Cardiac muscle cell (in vitro differentiated cells and primary cell): ENCODE measurements at regions not wholly inside any gene's neighbourhood (a gene's known extent, or its start where the extent isn't known, plus 50 kb on each side); places are given as distances from the start of the nearest gene placed in this dataset.

Experiments used
- DNase-seq, 2 donors: peaks; one replicate each; pipeline versions ENCODE4 v3.0.0 to v3.0.0-alpha.2; 2010 to 2017; ENCODE audit warnings: low read depth in 1 of 2, low spot score in 1 of 2
- H3K27ac ChIP-seq: fragments of 200-600 bp; sonication (generic); 2 replicates; pipeline ENCODE4 v1.5.1; 2016
- H3K27me3 ChIP-seq: fragments of 200-600 bp; sonication (generic); 2 replicates; pipeline ENCODE4 v1.6.0; 2016; ENCODE audit warnings: control low read depth
- H3K36me3 ChIP-seq: fragments of 200-600 bp; sonication (generic); 2 replicates; pipeline ENCODE4 v1.5.1; 2016; ENCODE audit warnings: control low read depth
- H3K4me1 ChIP-seq: fragments of 200-600 bp; sonication (generic); 2 replicates; pipeline ENCODE4 v1.8.1; 2017; ENCODE audit warnings: low read depth, mild to moderate bottlenecking, mixed run types
- H3K4me3 ChIP-seq: fragments of 200-600 bp; sonication (generic); 2 replicates; pipeline ENCODE4 v1.5.1; 2016; ENCODE audit warnings: mild to moderate bottlenecking
- H3K9me3 ChIP-seq: fragments of 200-600 bp; sonication (generic); 2 replicates; pipeline ENCODE4 v1.5.1; 2017; ENCODE audit warnings: low read depth, mild to moderate bottlenecking, control low read depth
- CTCF ChIP-seq: IDR thresholded peaks from 2 replicates; pipeline ENCODE4 v1.5.1; 2012; ENCODE audit warnings: low read depth, mild to moderate bottlenecking, low read length

- no peak overlapping the region for H3K27ac ChIP-seq
- no peak for DNase-seq
- no peak for TF ChIP-seq CTCF
- no peak overlapping the region for H3K4me3 ChIP-seq
- H3K9me3 ChIP-seq, result no peaks in the 10 kb centered on the region
- H3K36me3 ChIP-seq, result no peaks in the 10 kb centered on the region
- H3K27me3 ChIP-seq, result no peaks in the 10 kb centered on the region
- peaks cover 12% of the 10 kb centered on the region for H3K4me1 ChIP-seq
These were observed 492.4 kb upstream of the STEAP1 start for GRCh38 chr7:89661876-89662275.

- no peaks in the 10 kb centered on the region for H3K4me1 ChIP-seq
- H3K9me3 ChIP-seq, result no peaks in the 10 kb centered on the region
- no peak for TF ChIP-seq CTCF
- DNase-seq, result no peak
- H3K27me3 ChIP-seq, result no peaks in the 10 kb centered on the region
- no peak overlapping the region for H3K4me3 ChIP-seq
- H3K36me3 ChIP-seq, result no peaks in the 10 kb centered on the region
- H3K27ac ChIP-seq, result no peak overlapping the region
These were observed 488.0 kb upstream of the STEAP1 start for GRCh38 chr7:89666136-89666835.

GRCh38 chr7:89680161-89680560, 474.1 kb upstream of the STEAP1 start:
- DNase-seq, result no peak
- TF ChIP-seq CTCF, result no peak
- Histone ChIP-seq H3K4me1 (no peaks in the 10 kb centered on the region), H3K9me3 (no peaks in the 10 kb centered on the region), H3K36me3 (no peaks in the 10 kb centered on the region), H3K27ac (no peak overlapping the region), H3K4me3 (no peak overlapping the region), H3K27me3 (no peaks in the 10 kb centered on the region)

GRCh38 chr7:89681448-89681847, 472.8 kb upstream of the STEAP1 start:
- no peak for TF ChIP-seq CTCF
- Histone ChIP-seq H3K36me3 (no peaks in the 10 kb centered on the region), H3K4me1 (no peaks in the 10 kb centered on the region), H3K4me3 (no peak overlapping the region), H3K27me3 (no peaks in the 10 kb centered on the region), H3K27ac (no peak overlapping the region), H3K9me3 (no peaks in the 10 kb centered on the region)
- DNase-seq, result no peak

- TF ChIP-seq CTCF, result no peak
These were observed 469.0 kb upstream of the STEAP1 start for GRCh38 chr7:89685287-89685686.

More at GRCh38 chr7:89685287-89685686, 469.0 kb upstream of the STEAP1 start:
- no peak for DNase-seq
- no peak overlapping the region for H3K4me3 ChIP-seq
- no peaks in the 10 kb centered on the region for H3K36me3 ChIP-seq
- no peak overlapping the region for H3K27ac ChIP-seq
- no peaks in the 10 kb centered on the region for H3K27me3 ChIP-seq
- no peaks in the 10 kb centered on the region for H3K4me1 ChIP-seq
- H3K9me3 ChIP-seq, result no peaks in the 10 kb centered on the region
